H9 (cell line): ENCODE measurements at regions not wholly inside any gene's neighbourhood (a gene's known extent, or its start where the extent isn't known, plus 50 kb on each side); places are given as distances from the start of the nearest gene placed in this dataset.

Source experiments
- DNase-seq: peaks from one replicate; pipeline ENCODE4 v3.0.0-alpha.2; 2017
- H2AFZ ChIP-seq: one replicate; pipeline ENCODE4 v1.6.1; 2013; ENCODE audit warnings: mild to moderate bottlenecking, low read length, control low read depth, moderate library complexity
- H2AK5ac ChIP-seq: 2 replicates; pipeline ENCODE4 v1.6.1; 2013; ENCODE audit warnings: low read length, control low read depth, mixed read lengths; ENCODE audit not compliant: insufficient read length
- H2BK120ac ChIP-seq: one replicate; pipeline ENCODE4 v1.6.1; 2013; ENCODE audit warnings: low read depth, mild to moderate bottlenecking, low read length, control low read depth, inconsistent platforms; ENCODE audit not compliant: poor library complexity, severe bottlenecking
- H2BK12ac ChIP-seq: 2 replicates; pipeline ENCODE4 v1.6.1; 2013; ENCODE audit warnings: low read length, control low read depth, mixed read lengths, low read depth; ENCODE audit not compliant: insufficient read length
- H2BK15ac ChIP-seq: 2 replicates; pipeline ENCODE4 v1.6.1; 2013; ENCODE audit warnings: low read depth, low read length, control low read depth
- H2BK20ac ChIP-seq: one replicate; pipeline ENCODE4 v1.6.1; 2013; ENCODE audit warnings: low read depth, mild to moderate bottlenecking, low read length, control low read depth, inconsistent platforms; ENCODE audit not compliant: poor library complexity, severe bottlenecking
- H2BK5ac ChIP-seq: 2 replicates; pipeline ENCODE4 v1.6.1; 2013; ENCODE audit warnings: low read length, control low read depth, mixed read lengths; ENCODE audit not compliant: insufficient read length
- H3K14ac ChIP-seq: 2 replicates; pipeline ENCODE4 v1.6.1; 2013; ENCODE audit warnings: low read length, control low read depth; ENCODE audit not compliant: insufficient read depth
- H3K18ac ChIP-seq: 2 replicates; pipeline ENCODE4 v1.6.1; 2013; ENCODE audit warnings: low read depth, mild to moderate bottlenecking, mixed read lengths, low read length, control low read depth; ENCODE audit not compliant: insufficient read length
- H3K23ac ChIP-seq: 2 replicates; pipeline ENCODE4 v1.6.1; 2013; ENCODE audit warnings: low read length, control low read depth, mixed read lengths, low read depth; ENCODE audit not compliant: insufficient read length
- H3K23me2 ChIP-seq: 2 replicates; pipeline ENCODE4 v1.6.1; 2013; ENCODE audit warnings: low read depth, mild to moderate bottlenecking, mixed read lengths, low read length, control low read depth; ENCODE audit not compliant: insufficient read length, poor library complexity, severe bottlenecking
- H3K27ac ChIP-seq: 2 replicates; pipeline ENCODE4 v1.5.1; 2013; ENCODE audit warnings: low read length, control low read depth, mixed read lengths, low read depth; ENCODE audit not compliant: insufficient read length
- H3K27me3 ChIP-seq: 2 replicates; pipeline ENCODE4 v1.6.1; 2013; ENCODE audit warnings: low read length, control low read depth, inconsistent platforms; ENCODE audit not compliant: insufficient read depth
- H3K4ac ChIP-seq: 2 replicates; pipeline ENCODE4 v1.6.1; 2013; ENCODE audit warnings: low read depth, mild to moderate bottlenecking, control low read depth, inconsistent platforms, low read length, moderate library complexity
- H3K4me1 ChIP-seq: 2 replicates; pipeline ENCODE4 v1.6.1; 2013; ENCODE audit warnings: low read length, control low read depth, inconsistent platforms; ENCODE audit not compliant: insufficient read depth
- H3K4me2 ChIP-seq: 2 replicates; pipeline ENCODE4 v1.6.1; 2013; ENCODE audit warnings: low read length, control low read depth, mixed read lengths; ENCODE audit not compliant: insufficient read length, insufficient read depth
- H3K56ac ChIP-seq: 2 replicates; pipeline ENCODE4 v1.6.1; 2013; ENCODE audit warnings: low read depth, mild to moderate bottlenecking, mixed read lengths, low read length, control low read depth; ENCODE audit not compliant: insufficient read length
- H3K79me1 ChIP-seq: 2 replicates; pipeline ENCODE4 v1.6.1; 2013; ENCODE audit warnings: low read depth, mild to moderate bottlenecking, moderate library complexity, low read length, control low read depth, inconsistent platforms; ENCODE audit not compliant: insufficient read depth, poor library complexity, severe bottlenecking
- H3K79me2 ChIP-seq: 2 replicates; pipeline ENCODE4 v1.6.1; 2013; ENCODE audit warnings: low read length, control low read depth, inconsistent platforms; ENCODE audit not compliant: insufficient read depth
- H3K9ac ChIP-seq: 2 replicates; pipeline ENCODE4 v1.6.1; 2013; ENCODE audit warnings: low read length, control low read depth, mixed read lengths; ENCODE audit not compliant: insufficient read length; ENCODE audit errors: extremely low read depth
- H3K9me3 ChIP-seq: one replicate; pipeline ENCODE4 v1.6.1; 2013; ENCODE audit warnings: low read depth, low read length, inconsistent platforms; ENCODE audit not compliant: control insufficient read depth
- H3T11ph ChIP-seq: one replicate; pipeline ENCODE4 v1.6.1; 2013; ENCODE audit warnings: mild to moderate bottlenecking, low read length, control low read depth, inconsistent platforms
- H4K20me1 ChIP-seq: one replicate; pipeline ENCODE4 v1.6.1; 2013; ENCODE audit not compliant: control insufficient read depth, insufficient read length, insufficient read depth
- H4K5ac ChIP-seq: 2 replicates; pipeline ENCODE4 v1.6.1; 2013; ENCODE audit warnings: low read depth, mild to moderate bottlenecking, mixed read lengths, low read length, control low read depth; ENCODE audit not compliant: insufficient read length
- H4K8ac ChIP-seq: replicated peaks from 2 replicates; pipeline ENCODE4 v1.6.1; 2013; ENCODE audit warnings: low read length, control low read depth, mixed read lengths, low read depth; ENCODE audit not compliant: insufficient read length
- H4K91ac ChIP-seq: 2 replicates; pipeline ENCODE4 v1.6.1; 2013; ENCODE audit warnings: low read depth, mild to moderate bottlenecking, moderate library complexity, mixed read lengths, low read length, control low read depth; ENCODE audit not compliant: insufficient read length
- H3K27ac Mint-ChIP-seq, 3 experiments: 2 replicates in 2 of 3; 3 replicates in 1 of 3; pipeline ENCODE4 v1.8.0; 2020 to 2021; ENCODE audit warnings: mixed read lengths in 3 of 3, mild to moderate bottlenecking in 1 of 3, moderate library complexity in 1 of 3
- H3K27me3 Mint-ChIP-seq: 2 replicates; pipeline ENCODE4 v1.8.0; 2021; ENCODE audit warnings: low read depth, mild to moderate bottlenecking, moderate library complexity, mixed read lengths
- H3K36me3 Mint-ChIP-seq, 3 experiments: 2 replicates in 2 of 3; 3 replicates in 1 of 3; pipeline ENCODE4 v1.8.0; 2020 to 2021; ENCODE audit warnings: low read depth in 3 of 3, mixed read lengths in 3 of 3; ENCODE audit not compliant: insufficient read depth in 1 of 3
- H3K4me1 Mint-ChIP-seq, 2 experiments: 2 replicates each; pipeline ENCODE4 v1.8.0; 2020; ENCODE audit warnings: mixed read lengths in 2 of 2
- H3K4me3 Mint-ChIP-seq, 2 experiments: 2 replicates in 1 of 2; 3 replicates in 1 of 2; pipeline ENCODE4 v1.8.0; 2020 to 2021; ENCODE audit warnings: mild to moderate bottlenecking in 2 of 2, mixed read lengths in 2 of 2, moderate library complexity in 1 of 2
- H3K9me3 Mint-ChIP-seq, 2 experiments: 2 replicates in 1 of 2; 3 replicates in 1 of 2; pipeline ENCODE4 v1.8.0; 2020; ENCODE audit warnings: mild to moderate bottlenecking in 2 of 2, mixed read lengths in 2 of 2, moderate library complexity in 1 of 2
- CTCF ChIP-seq: fragments of 200-600 bp; sonication (generic); conservative IDR thresholded peaks from 3 replicates; pipeline ENCODE4 v1.8.0; 2021; ENCODE audit warnings: antibody characterized with exemption, mild to moderate bottlenecking
- WGBS: extraction: QIAGEN DNeasy Blood & Tissue Kit; methylation state at CpG from one replicate; pipeline ENCODE4 v1.1.7; 2013; ENCODE audit warnings: missing lambda C conversion rate, low lambda C conversion rate, mixed read lengths; ENCODE audit not compliant: insufficient read length; ENCODE audit errors: extremely low coverage; 5-methylcytosine and 5-hydroxymethylcytosine counted together

DNA sequence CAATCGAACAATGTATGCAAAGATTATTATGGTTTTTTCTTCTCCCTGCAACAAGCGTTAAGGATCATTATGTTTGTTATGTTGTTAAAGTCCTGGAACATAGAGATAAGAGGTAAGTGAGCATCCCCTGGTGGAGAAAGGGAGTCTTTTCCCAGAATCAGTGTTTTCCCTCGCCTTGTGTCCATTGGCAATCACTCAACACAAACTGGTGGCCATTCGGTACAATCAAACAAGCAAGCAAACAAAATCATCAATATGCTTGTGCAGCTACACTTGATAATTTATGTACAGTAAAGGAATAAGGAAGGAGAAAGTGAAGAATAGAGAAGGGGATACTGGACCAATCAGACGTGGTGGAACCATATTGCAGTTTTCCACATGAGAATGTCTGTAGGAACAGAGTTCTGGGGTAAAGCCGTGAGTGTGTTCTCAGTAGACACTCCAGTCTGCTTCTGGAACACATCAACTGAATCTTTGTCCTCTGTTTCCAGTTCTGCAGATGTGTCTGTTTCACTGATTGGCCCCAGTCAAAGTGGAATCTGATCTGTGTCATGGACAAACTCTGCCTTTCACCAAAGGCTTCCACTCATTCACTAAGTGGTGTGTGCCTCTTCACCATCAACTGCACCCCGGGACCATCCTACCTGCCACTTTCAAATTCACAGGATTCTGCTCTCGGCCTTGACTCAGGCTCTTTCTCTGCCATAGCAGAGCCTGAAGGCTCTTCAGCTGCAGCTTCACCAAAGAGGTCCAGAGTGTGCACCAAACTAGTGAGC is 169.5 kb downstream of the AHSP start:
- H4K5ac ChIP-seq: no peak overlapping the region
- no peak overlapping the region for H2BK5ac ChIP-seq
- H3T11ph ChIP-seq: no peak overlapping the region
- no peaks in the 10 kb centered on the region for H4K20me1 ChIP-seq
- Mint-ChIP-seq H3K27me3 (peaks cover 4% of the 10 kb centered on the region), H3K27ac (no peak overlapping the region), H3K9me3 (peaks cover 0 to 2% of the 10 kb centered on the region in 2 experiments; a peak in 3 of 5 replicates), H3K4me1 (peaks cover 9% of the 10 kb centered on the region in 2 experiments), H3K36me3 (peaks cover 0 to 2% (median 0%) of the 10 kb centered on the region in 3 experiments; a peak in 2 of 7 replicates), H3K4me3 (no peak overlapping the region)
- peaks cover 4% of the 10 kb centered on the region for H3K23me2 ChIP-seq
- H2AK5ac ChIP-seq: no peak overlapping the region
- peaks cover 6% of the 10 kb centered on the region; the same call in 1 of the 2 replicates for H3K79me2 ChIP-seq
- H4K91ac ChIP-seq: no peak overlapping the region
- H3K4me2 ChIP-seq: no peak overlapping the region
- H3K18ac ChIP-seq: no peak overlapping the region
- H3K9me3 ChIP-seq: no peaks in the 10 kb centered on the region
- H2BK12ac ChIP-seq: no peak overlapping the region
- H3K27ac ChIP-seq: no peak overlapping the region
- no peak overlapping the region for H4K8ac ChIP-seq
- H2BK20ac ChIP-seq: no peak overlapping the region
- no peak overlapping the region for H2BK120ac ChIP-seq
- H3K79me1 ChIP-seq: peaks cover 3% of the 10 kb centered on the region
- no peak overlapping the region for H2AFZ ChIP-seq
- no peak for DNase-seq
- TF ChIP-seq CTCF: peak; percentile 78
- H2BK15ac ChIP-seq: no peak overlapping the region
- no peak overlapping the region for H3K23ac ChIP-seq
- H3K9ac ChIP-seq: no peak overlapping the region
- H3K27me3 ChIP-seq: no peaks in the 10 kb centered on the region
- H3K56ac ChIP-seq: no peak overlapping the region
- H3K14ac ChIP-seq: no peak overlapping the region
- no CpG with 5 or more reads among the region's 8 CpGs for WGBS
- no peaks in the 10 kb centered on the region for H3K4me1 ChIP-seq
- no peak overlapping the region for H3K4ac ChIP-seq
